Cardiac fibroblast (primary cell): ENCODE measurements at regions not wholly inside any gene's neighbourhood (a gene's known extent, or its start where the extent isn't known, plus 50 kb on each side); places are given as distances from the start of the nearest gene placed in this dataset.
A peak's percentile ranks its signal among the peaks of the same experiment; 100 is the strongest.

Experiments
- DNase-seq, 2 donors: peaks; one replicate each; pipeline versions ENCODE4 v3.0.0 to v3.0.0-alpha.2; 2010; ENCODE audit warnings: low read depth in 2 of 2
- H3K4me3 ChIP-seq, 2 donors: replicated peaks in 1 of 2; 1 replicate in 1 of 2; 2 replicates in 1 of 2; pipeline ENCODE4 v1.5.1; 2011; ENCODE audit warnings: low read depth in 2 of 2, low read length in 2 of 2, mild to moderate bottlenecking in 2 of 2, moderate library complexity in 1 of 2
- TF ChIP-seq, protein P1 (sequence below): IDR thresholded peaks from one replicate; pipeline ENCODE4 v1.5.1; 2011; ENCODE audit warnings: low read depth, mild to moderate bottlenecking, low read length, inconsistent platforms

GRCh38 chr3:27594096-27594690, 110.0 kb upstream of the SLC4A7 start:
- H3K4me3 ChIP-seq = no peak overlapping the region
- TF ChIP-seq, protein P1, sequence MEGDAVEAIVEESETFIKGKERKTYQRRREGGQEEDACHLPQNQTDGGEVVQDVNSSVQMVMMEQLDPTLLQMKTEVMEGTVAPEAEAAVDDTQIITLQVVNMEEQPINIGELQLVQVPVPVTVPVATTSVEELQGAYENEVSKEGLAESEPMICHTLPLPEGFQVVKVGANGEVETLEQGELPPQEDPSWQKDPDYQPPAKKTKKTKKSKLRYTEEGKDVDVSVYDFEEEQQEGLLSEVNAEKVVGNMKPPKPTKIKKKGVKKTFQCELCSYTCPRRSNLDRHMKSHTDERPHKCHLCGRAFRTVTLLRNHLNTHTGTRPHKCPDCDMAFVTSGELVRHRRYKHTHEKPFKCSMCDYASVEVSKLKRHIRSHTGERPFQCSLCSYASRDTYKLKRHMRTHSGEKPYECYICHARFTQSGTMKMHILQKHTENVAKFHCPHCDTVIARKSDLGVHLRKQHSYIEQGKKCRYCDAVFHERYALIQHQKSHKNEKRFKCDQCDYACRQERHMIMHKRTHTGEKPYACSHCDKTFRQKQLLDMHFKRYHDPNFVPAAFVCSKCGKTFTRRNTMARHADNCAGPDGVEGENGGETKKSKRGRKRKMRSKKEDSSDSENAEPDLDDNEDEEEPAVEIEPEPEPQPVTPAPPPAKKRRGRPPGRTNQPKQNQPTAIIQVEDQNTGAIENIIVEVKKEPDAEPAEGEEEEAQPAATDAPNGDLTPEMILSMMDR = no peak
- peak; percentile 22 to 47 for DNase-seq

DNA sequence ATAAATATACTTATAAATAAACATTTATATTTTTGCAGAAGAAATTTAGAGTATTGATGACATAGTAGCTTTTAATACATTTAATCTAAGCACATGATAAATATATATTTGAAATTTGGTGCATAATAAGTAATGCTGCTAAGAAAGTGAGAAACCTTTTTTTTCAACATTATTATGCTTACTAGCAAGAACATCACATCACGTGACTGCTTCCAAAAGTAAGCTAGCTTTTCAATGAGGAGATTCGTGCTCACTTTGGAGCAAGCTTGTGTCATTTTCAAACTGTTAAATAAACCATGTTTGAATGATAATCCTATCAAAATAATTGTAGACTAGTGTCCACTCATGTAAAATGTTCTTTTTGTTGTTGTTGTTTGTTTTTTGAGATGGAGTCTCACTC, 109.0 kb upstream of the SLC4A7 start:
- H3K4me3 ChIP-seq = no peak overlapping the region
- TF ChIP-seq, protein P1 = no peak
- DNase-seq = no peak

- TF ChIP-seq, protein P1 = no peak
- no peak overlapping the region for H3K4me3 ChIP-seq
- peak in 1 of 2 donors; percentile 48 for DNase-seq
Observed at GRCh38 chr3:27591312-27592210, 107.4 kb upstream of the SLC4A7 start.

DNA sequence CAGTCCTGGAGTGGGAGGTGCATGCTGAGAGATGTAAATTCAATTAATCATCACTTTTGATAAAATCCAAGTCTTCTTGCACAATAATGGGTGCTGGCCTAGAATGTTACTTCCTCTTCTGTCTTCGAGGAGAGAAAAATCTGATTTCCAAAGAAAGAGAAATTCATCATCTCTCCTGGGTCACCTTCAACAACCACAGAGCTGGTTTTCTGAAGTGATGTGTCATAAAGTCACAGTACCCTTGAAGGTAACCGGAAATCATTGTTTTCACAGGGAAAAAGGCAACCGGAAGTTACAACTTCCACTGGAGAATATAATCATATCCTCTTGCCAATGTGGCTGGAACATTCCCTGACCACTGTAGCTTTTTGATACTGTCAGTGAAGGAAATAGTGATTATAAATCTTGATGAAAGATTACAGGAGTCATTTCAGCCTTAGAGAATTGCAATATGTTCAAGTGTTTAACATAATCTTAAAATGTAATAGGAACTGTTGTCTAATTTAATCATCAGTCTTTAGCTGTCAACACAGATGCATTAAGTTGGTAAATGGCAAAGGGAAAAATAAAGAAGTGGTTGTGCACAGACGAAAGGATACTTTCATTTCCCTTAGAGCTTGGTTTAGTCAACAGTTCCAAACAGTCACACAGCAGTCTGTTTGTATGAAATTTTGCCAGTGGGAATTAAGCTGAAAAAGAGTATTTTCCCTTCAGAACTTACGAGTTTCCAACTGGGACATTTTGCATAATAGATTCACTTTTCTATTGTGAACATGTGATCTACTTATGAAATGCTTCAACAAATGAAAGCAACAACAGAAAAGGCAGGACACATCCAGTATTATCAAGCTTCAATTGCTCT, 106.5 kb upstream of the SLC4A7 start:
- DNase-seq = peak; percentile 69 to 91
- H3K4me3 ChIP-seq = no peak overlapping the region
- TF ChIP-seq, protein P1 = no peak

- TF ChIP-seq, protein P1 = no peak
- H3K4me3 ChIP-seq = no peak overlapping the region
- DNase-seq = peak; percentile 48 to 73
Observed at GRCh38 chr3:27589795-27590194, 105.6 kb upstream of the SLC4A7 start.

GRCh38 chr3:27585429-27585828, 101.2 kb upstream of the SLC4A7 start:
- no peak for DNase-seq
- TF ChIP-seq, protein P1 = no peak

More at GRCh38 chr3:27585429-27585828, 101.2 kb upstream of the SLC4A7 start:
- H3K4me3 ChIP-seq = no peak overlapping the region
